ENCODE measurements at regions not wholly inside any gene's neighbourhood (a gene's known extent, or its start where the extent isn't known, plus 50 kb on each side); places are given as distances from the start of the nearest gene placed in this dataset.

DNA sequence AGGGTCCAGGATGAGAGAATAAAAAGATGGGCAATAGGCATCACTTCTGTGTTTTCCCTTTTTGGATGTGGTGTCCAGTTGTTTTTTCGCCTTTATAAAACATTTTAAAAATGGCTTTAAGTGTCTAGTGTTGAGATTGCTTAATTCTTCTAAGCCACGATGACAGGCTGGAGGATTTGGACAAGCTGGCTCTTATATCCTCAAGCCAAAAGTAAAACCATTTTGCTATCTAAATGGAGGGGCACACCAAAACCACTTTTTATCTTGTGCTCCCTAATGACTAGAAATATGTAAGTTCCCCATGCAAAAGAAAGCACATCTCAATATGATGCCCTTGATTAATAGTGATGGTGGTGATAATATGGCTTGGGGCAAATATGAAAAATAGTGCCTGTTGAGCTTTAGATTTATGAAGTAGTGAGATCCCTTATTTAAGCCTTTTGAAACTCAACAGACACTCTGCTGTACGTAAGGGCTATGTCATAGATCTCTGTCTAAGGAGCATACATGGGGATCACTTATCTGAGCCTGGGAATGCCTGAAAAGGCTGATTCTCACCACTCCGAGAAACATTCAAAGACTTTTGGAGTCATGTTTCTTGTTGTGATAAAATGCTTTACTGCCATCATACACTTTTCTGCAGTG lies 185.5 kb downstream of the KCNS3 start:
- Mint-ChIP-seq H3K4me1 (peaks cover 5 to 11% of the 10 kb centered on the region in 2 experiments), H3K9me3 (no peaks in the 10 kb centered on the region), H3K36me3 (ENCODE audit: insufficient read depth in 1 of 3, low read depth in 3 of 3) (no peaks in the 10 kb centered on the region), H3K27me3 (ENCODE audit: low read depth) (no peaks in the 10 kb centered on the region; the same call in 1 of the 2 replicates), H3K27ac (no peak overlapping the region), H3K4me3 (no peak overlapping the region)
- Histone ChIP-seq H3K9me3 (ENCODE audit: control insufficient read depth, low read depth, low read length) (no peaks in the 10 kb centered on the region), H2BK5ac (ENCODE audit: insufficient read length, low read length) (no peak overlapping the region), H2AFZ (ENCODE audit: low read length) (no peak overlapping the region), H3K56ac (ENCODE audit: insufficient read length, low read depth, low read length) (no peak overlapping the region), H2BK20ac (ENCODE audit: low read depth, low read length, poor library complexity, severe bottlenecking) (no peak overlapping the region), H3K27me3 (ENCODE audit: insufficient read depth, low read length) (no peaks in the 10 kb centered on the region), H3K23me2 (ENCODE audit: insufficient read length, low read depth, low read length, poor library complexity, severe bottlenecking) (no peaks in the 10 kb centered on the region), H3K9ac (ENCODE audit: extremely low read depth, insufficient read length, low read length) (no peak overlapping the region), H2BK12ac (ENCODE audit: insufficient read length, low read depth, low read length) (no peak overlapping the region), H3K4ac (ENCODE audit: low read depth, low read length) (no peak overlapping the region), H2BK15ac (ENCODE audit: low read depth, low read length) (no peak overlapping the region), H3K4me2 (ENCODE audit: insufficient read depth, insufficient read length, low read length) (no peak overlapping the region), H4K5ac (ENCODE audit: insufficient read length, low read depth, low read length) (no peak overlapping the region), H2BK120ac (ENCODE audit: low read depth, low read length, poor library complexity, severe bottlenecking) (no peak overlapping the region), H3K23ac (ENCODE audit: insufficient read length, low read depth, low read length) (no peak overlapping the region), H3T11ph (ENCODE audit: low read length) (no peak overlapping the region), H3K79me2 (ENCODE audit: insufficient read depth, low read length) (no peaks in the 10 kb centered on the region), H4K91ac (ENCODE audit: insufficient read length, low read depth, low read length) (no peak overlapping the region), H2AK5ac (ENCODE audit: insufficient read length, low read length) (no peak overlapping the region), H3K79me1 (ENCODE audit: insufficient read depth, low read depth, low read length, poor library complexity, severe bottlenecking) (no peaks in the 10 kb centered on the region), H3K18ac (ENCODE audit: insufficient read length, low read depth, low read length) (no peak overlapping the region), H3K4me1 (ENCODE audit: insufficient read depth, low read length) (no peaks in the 10 kb centered on the region), H4K8ac (replicated peaks; ENCODE audit: insufficient read length, low read depth, low read length) (no peak overlapping the region), H3K14ac (ENCODE audit: insufficient read depth, low read length) (no peak overlapping the region), H4K20me1 (ENCODE audit: control insufficient read depth, insufficient read depth, insufficient read length) (no peaks in the 10 kb centered on the region), H3K27ac (ENCODE audit: insufficient read length, low read depth, low read length) (no peak overlapping the region)
- no CpG with 5 or more reads among the region's 4 CpGs for whole genome bisulfite sequencing (ENCODE audit: extremely low coverage, insufficient read length, low lambda C conversion rate)
- no peak for DNase-seq
- TF ChIP-seq, protein P1, sequence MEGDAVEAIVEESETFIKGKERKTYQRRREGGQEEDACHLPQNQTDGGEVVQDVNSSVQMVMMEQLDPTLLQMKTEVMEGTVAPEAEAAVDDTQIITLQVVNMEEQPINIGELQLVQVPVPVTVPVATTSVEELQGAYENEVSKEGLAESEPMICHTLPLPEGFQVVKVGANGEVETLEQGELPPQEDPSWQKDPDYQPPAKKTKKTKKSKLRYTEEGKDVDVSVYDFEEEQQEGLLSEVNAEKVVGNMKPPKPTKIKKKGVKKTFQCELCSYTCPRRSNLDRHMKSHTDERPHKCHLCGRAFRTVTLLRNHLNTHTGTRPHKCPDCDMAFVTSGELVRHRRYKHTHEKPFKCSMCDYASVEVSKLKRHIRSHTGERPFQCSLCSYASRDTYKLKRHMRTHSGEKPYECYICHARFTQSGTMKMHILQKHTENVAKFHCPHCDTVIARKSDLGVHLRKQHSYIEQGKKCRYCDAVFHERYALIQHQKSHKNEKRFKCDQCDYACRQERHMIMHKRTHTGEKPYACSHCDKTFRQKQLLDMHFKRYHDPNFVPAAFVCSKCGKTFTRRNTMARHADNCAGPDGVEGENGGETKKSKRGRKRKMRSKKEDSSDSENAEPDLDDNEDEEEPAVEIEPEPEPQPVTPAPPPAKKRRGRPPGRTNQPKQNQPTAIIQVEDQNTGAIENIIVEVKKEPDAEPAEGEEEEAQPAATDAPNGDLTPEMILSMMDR (conservative IDR thresholded peaks at IDR 0.05), result no peak
